Prostate gland (tissue), 2 donors: ENCODE measurements at regions not wholly inside any gene's neighbourhood (a gene's known extent, or its start where the extent isn't known, plus 50 kb on each side); places are given as distances from the start of the nearest gene placed in this dataset.

Source experiments
- POLR2A ChIP-seq: fragments of 450-650 bp; IDR thresholded peaks from one replicate; pipeline ENCODE4 v1.6.1; 2016; ENCODE audit warnings: antibody characterized with exemption, mild to moderate bottlenecking
- TF ChIP-seq, protein P1 (sequence below), 4 experiments: fragments of 200-600 bp in 2 of 4; fragments of 450-650 bp in 2 of 4; sonication (generic) in 2 of 4; IDR thresholded peaks; 1 replicate in 3 of 4; 2 replicates in 1 of 4; pipeline ENCODE4 v1.5.1; 2016 to 2019; ENCODE audit warnings: antibody characterized with exemption in 4 of 4, mild to moderate bottlenecking in 2 of 4, moderate library complexity in 2 of 4

GRCh38 chr13:39251340-39251739 is 213.1 kb downstream of the NHLRC3 start:
- TF ChIP-seq, protein P1, sequence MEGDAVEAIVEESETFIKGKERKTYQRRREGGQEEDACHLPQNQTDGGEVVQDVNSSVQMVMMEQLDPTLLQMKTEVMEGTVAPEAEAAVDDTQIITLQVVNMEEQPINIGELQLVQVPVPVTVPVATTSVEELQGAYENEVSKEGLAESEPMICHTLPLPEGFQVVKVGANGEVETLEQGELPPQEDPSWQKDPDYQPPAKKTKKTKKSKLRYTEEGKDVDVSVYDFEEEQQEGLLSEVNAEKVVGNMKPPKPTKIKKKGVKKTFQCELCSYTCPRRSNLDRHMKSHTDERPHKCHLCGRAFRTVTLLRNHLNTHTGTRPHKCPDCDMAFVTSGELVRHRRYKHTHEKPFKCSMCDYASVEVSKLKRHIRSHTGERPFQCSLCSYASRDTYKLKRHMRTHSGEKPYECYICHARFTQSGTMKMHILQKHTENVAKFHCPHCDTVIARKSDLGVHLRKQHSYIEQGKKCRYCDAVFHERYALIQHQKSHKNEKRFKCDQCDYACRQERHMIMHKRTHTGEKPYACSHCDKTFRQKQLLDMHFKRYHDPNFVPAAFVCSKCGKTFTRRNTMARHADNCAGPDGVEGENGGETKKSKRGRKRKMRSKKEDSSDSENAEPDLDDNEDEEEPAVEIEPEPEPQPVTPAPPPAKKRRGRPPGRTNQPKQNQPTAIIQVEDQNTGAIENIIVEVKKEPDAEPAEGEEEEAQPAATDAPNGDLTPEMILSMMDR (IDR thresholded peaks at IDR 0.05), result no peak
- TF ChIP-seq POLR2A, result no peak
